HG02943 (cell line): ENCODE measurements at regions not wholly inside any gene's neighbourhood (a gene's known extent, or its start where the extent isn't known, plus 50 kb on each side); places are given as distances from the start of the nearest gene placed in this dataset.

Experiments
- ATAC-seq: cut with Tn5 transposase; IDR thresholded peaks from one replicate; pipeline ENCODE4 v1.9.1; 2021; ENCODE audit warnings: mild to moderate bottlenecking, low read depth, moderate library complexity; ENCODE audit not compliant: unreplicated experiment

DNA sequence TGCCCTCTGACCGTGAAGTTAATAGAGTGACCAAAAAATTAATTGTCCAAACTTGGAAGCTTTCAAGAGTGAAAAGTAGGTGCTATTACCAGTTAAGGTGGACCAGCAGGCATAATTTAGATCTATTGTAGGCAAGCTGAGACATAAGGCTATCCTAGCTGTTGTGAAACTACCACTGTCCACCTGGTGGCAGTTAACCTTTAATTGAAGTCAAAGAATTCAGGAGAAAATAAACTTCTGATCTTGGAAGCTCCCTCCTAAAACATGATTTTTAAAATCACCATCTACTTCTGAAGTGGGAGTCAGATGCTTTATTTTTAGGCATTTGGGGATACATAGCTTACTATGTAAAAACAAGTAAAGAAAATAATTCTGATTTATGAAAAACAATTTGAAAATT, 636.3 kb upstream of the HTR2C start:
- ATAC-seq = no peak

DNA sequence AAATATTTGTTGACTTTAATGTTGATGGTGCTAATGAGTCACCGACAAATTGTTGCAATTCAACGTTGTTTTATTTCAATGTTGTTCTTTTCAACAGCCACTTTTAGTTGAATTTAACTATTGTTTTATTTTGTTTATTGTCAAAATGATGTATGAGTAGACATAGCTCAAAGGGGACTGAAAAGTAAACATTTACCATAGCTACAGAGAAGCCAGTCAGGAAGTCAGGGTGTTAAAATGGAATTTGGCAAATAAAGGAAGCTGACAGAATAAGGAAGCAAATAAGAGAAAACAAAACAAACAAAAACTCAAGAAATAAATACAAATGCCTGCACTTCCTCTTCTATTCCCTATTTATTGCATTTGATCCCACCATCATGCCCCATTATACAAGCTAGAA, 648.4 kb upstream of the HTR2C start:
- ATAC-seq = no peak

DNA sequence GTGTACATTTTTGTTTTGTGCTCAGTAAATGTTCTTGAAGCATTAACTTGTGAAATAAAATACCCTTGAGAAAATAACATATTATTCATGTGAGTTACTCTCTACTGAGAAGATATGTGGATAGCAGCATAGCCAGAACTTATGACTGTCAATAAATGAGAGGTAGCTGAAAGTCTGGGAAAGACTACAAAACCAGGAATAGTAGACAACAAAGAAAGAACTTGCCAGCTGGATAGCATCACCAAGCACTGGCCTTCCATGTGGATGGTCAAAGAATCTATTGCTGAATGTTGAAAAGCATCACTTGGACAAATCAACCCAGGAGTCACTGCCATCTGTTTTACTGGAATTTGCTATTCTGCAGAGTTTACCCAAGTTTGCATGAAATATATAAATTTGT, 650.0 kb upstream of the HTR2C start:
- ATAC-seq = no peak

GRCh38 chrX:113929004-113929403, 654.9 kb upstream of the HTR2C start:
- ATAC-seq = no peak

DNA sequence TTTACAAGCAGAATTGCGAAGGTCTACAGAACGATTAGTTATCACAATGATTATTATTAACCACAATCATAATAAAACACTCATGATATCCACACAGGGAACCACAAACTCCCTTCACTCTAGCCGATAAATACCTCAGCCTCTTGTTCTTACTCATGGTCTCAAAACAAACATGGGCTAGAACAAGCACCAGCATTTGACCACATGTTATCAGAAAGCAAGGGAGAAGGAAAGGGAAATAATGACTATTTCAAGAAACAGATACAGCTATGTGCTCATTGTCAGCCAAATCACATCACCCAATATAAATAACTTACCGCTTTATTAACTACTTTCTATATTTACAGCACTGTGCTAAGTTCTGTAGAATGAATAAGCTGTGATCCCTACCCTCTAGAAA, 663.2 kb upstream of the HTR2C start:
- no peak for ATAC-seq

DNA sequence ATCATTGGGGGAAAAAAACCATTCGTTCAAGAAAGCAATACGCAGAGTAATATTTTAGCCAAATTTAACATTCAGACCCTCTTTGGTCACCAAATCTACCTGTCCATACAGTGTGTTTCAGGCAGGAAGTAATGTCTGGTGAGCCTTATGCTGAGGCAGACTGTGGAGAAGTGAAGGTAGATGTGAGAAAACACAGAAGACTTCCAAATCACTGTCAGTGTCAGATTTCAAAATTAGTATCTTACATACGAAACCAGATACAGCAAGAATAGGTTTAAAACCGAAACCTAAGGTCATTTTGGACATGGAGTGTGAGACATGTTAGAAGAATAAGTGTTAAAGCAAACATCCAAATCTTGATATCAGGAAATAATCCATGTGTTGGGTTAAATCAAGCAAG, 664.5 kb upstream of the HTR2C start:
- ATAC-seq = no peak

DNA sequence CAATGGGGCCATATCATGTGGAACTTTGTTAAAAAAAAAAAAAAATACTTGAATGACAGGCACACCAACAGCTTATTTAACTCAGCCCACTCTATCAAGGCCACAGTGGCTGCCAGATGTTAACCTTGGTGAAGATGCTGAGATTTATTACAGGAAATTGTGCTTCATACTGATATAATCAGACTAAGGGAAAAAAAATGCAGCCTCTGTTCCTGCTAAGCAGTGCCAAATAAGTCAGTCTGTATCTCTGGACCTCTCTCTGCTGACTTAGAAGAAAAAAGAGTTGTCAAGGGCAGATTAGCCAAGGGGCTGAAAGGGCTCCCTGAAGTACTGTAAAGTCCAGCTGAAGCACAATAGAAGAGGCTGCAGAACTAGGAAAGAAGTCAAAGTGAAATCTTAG, 677.7 kb upstream of the HTR2C start:
- ATAC-seq = no peak

- ATAC-seq = no peak
These were observed 691.0 kb upstream of the HTR2C start for GRCh38 chrX:113892891-113893290.

- no peak for ATAC-seq
These were observed 691.5 kb upstream of the HTR2C start for GRCh38 chrX:113892401-113892800.

- ATAC-seq = no peak
These were observed 710.8 kb upstream of the HTR2C start for GRCh38 chrX:113873056-113873455.

DNA sequence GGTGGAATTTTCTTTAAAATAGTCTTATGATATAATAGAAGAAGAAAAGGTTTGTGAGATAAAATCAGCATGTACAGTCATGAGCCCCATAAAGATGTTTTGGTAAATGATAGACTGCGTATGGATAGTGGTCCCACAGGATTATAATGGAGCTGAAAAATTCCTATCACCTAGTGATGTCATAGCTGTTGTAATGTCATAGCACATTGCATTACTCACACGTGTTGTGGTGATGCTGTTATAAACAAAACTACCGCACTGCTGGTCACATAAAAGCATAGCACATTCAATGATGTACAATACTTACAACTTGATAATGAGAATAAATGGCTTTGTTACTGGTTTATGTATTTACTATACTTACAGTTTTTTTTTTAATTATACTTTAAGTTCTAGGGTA, 715.2 kb upstream of the HTR2C start:
- ATAC-seq = no peak

DNA sequence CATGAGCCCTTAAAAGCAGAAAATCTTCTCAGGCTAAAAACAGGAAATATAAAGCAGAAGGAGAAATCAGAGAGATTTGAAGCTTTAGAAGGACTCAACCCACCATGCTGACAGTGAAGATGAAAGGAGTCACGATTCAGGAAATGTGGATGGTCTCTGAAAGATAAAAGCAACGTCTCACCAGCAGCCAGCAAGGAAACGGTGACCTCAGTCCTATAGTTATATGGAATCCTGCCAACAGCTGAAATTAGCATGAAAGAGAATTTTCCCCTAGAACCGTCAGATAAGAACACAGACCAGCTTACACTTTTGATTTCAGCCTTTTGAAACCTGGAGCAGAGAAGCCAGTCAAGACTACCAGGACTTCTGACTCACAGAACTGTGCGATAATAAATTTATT, 715.7 kb upstream of the HTR2C start:
- no peak for ATAC-seq

GRCh38 chrX:113849408-113849807, 734.5 kb upstream of the HTR2C start:
- no peak for ATAC-seq

DNA sequence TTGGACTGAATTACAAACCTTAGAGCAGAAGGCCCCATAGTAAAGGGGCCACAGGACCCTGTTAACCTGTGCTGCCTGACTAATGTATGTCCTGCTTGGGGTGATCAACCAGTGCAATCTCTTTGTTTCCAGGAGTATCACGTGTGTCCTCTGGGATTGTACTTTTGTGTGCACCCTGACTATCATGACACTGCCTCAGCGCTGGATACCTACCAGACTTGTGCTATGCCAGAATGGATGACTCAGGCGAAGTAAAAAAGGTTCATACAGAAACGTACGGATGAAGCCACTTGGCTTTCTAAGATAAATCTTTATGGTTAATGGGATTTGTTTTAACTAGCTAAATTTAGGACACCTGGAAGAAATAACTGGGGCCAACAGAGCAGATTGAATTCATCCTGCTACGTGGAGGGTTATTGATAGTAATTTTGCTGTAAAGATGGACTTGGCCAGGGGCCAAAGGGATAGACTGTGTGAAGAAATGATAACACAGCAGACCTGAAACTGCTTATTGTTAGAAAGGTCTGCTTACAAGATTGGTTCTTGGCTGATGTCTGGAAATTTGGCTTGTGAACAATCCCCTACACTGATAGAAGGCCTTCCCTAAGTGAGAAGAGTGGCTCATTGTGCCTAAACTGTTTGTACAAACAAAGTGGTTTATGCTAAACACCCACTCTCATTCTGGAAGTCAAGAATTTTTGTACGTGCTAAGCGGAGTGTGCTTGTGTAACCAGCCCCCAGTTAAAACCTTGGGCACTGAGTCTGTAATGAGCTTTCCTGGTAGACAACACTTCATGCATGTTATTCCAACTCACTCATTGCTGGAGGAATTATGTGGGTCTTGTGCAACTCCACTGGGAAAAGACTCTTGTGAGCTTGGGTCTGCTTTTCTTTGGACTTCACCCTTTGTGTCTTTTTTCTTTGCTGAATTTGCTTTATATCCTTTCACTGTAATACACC, 750.5 kb upstream of the HTR2C start:
- no peak for ATAC-seq

DNA sequence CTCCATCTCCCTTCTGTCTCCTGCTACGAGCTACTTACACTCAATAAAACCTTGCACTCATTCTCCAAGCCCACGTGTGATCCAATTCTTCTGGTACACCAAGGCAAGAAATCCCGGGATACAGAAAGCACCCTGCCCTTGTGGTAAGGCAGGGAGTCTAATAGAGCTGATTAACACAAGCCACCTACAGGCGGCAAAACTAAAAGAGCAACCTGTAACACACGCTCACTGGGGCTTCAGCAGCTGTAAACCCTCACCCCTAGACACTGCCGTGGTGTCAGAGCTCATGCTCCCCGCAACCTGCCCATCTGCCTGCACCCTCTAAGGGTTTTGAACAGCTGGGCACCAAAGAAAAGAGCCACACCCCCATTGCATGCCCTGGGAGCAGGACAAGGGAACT, 755.4 kb upstream of the HTR2C start:
- no peak for ATAC-seq

DNA sequence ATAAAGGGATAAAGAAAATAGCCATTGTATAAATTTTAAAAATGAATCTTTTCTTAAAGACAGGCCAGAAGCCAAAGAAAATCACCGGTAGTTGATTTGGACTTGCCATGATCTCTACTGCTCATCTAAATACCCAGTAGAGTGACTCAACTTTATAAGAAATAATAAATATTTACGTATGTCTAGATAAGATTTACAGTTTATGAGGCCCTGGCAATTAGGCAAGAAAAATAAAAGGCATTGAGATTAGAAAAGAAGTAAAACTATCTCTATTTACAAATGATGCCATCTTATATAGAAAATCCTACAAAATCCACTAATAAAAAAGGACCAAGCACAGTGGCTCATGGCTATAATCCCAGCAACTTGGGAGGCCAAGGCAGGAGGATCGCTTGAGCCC, 765.5 kb upstream of the HTR2C start:
- no peak for ATAC-seq

GRCh38 chrX:113804819-113805218, 779.1 kb upstream of the HTR2C start:
- no peak for ATAC-seq

GRCh38 chrX:113804291-113804690, 779.6 kb upstream of the HTR2C start:
- no peak for ATAC-seq

DNA sequence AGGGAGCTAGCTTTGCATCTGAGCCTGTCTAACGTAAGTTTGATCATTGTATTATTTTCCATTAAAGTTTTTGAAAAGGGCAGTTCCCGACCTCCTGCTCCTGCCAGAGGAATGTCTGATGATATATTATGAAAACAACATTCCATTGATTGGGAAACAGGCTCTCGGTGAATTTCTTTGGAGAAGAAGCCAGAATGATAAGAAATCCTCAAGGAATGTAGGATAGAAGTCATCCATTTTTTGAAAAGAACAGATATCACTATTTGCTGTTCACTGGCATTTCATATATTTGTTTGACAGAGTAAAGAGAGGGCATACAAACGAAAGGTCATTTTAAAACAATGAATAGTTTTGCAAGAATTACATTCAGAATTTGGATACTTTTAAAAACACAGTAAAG, 781.0 kb upstream of the HTR2C start:
- ATAC-seq = no peak

- ATAC-seq = no peak
These were observed 782.9 kb upstream of the HTR2C start for GRCh38 chrX:113800955-113801354.

GRCh38 chrX:113793563-113793962, 790.3 kb upstream of the HTR2C start:
- ATAC-seq = no peak

DNA sequence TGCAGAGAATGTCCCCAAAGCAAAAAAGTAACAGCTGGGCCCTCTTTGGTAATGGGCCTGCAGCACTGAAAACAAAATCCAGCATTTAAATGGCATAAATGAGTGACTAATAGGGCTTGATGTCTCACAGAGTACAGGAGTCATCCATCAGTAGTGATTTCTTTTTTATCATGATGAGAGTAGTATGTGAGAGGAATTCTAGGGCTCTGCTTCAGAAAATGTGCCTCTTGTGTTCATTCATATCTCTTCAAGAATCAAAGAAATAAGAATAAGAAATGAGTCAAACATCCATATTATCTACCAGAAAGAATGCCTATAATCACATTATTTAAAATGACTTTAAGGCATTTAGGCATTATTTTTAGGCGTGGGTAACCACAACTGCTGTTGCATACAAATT, 792.9 kb upstream of the HTR2C start:
- no peak for ATAC-seq
